Neural progenitor cell (in vitro differentiated cells): ENCODE measurements at regions not wholly inside any gene's neighbourhood (a gene's known extent, or its start where the extent isn't known, plus 50 kb on each side); places are given as distances from the start of the nearest gene placed in this dataset.

Source experiments
- EZH2 ChIP-seq: fragments of 200-600 bp; sonication (generic); IDR thresholded peaks from 2 replicates; pipeline ENCODE4 v1.6.1; 2017; ENCODE audit warnings: antibody characterized with exemption, mild to moderate bottlenecking, moderate library complexity
- TF ChIP-seq, protein P1 (sequence below): fragments of 200-600 bp; sonication (generic); IDR thresholded peaks from 2 replicates; pipeline ENCODE4 v1.5.1; 2017; ENCODE audit warnings: antibody characterized with exemption, mild to moderate bottlenecking

- no peak for TF ChIP-seq EZH2
- TF ChIP-seq, protein P1, sequence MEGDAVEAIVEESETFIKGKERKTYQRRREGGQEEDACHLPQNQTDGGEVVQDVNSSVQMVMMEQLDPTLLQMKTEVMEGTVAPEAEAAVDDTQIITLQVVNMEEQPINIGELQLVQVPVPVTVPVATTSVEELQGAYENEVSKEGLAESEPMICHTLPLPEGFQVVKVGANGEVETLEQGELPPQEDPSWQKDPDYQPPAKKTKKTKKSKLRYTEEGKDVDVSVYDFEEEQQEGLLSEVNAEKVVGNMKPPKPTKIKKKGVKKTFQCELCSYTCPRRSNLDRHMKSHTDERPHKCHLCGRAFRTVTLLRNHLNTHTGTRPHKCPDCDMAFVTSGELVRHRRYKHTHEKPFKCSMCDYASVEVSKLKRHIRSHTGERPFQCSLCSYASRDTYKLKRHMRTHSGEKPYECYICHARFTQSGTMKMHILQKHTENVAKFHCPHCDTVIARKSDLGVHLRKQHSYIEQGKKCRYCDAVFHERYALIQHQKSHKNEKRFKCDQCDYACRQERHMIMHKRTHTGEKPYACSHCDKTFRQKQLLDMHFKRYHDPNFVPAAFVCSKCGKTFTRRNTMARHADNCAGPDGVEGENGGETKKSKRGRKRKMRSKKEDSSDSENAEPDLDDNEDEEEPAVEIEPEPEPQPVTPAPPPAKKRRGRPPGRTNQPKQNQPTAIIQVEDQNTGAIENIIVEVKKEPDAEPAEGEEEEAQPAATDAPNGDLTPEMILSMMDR = no peak
These were observed 331.1 kb downstream of the FSIP2 start for GRCh38 chr2:186069676-186070075.
